Cardiac muscle cell (in vitro differentiated cells and primary cell): ENCODE measurements at regions not wholly inside any gene's neighbourhood (a gene's known extent, or its start where the extent isn't known, plus 50 kb on each side); places are given as distances from the start of the nearest gene placed in this dataset.

Experiments used
- DNase-seq, 2 donors: peaks; one replicate each; pipeline versions ENCODE4 v3.0.0 to v3.0.0-alpha.2; 2010 to 2017; ENCODE audit warnings: low read depth in 1 of 2, low spot score in 1 of 2
- H3K27ac ChIP-seq: fragments of 200-600 bp; sonication (generic); 2 replicates; pipeline ENCODE4 v1.5.1; 2016
- H3K27me3 ChIP-seq: fragments of 200-600 bp; sonication (generic); 2 replicates; pipeline ENCODE4 v1.6.0; 2016; ENCODE audit warnings: control low read depth
- H3K36me3 ChIP-seq: fragments of 200-600 bp; sonication (generic); 2 replicates; pipeline ENCODE4 v1.5.1; 2016; ENCODE audit warnings: control low read depth
- H3K4me1 ChIP-seq: fragments of 200-600 bp; sonication (generic); 2 replicates; pipeline ENCODE4 v1.8.1; 2017; ENCODE audit warnings: low read depth, mild to moderate bottlenecking, mixed run types
- H3K4me3 ChIP-seq: fragments of 200-600 bp; sonication (generic); 2 replicates; pipeline ENCODE4 v1.5.1; 2016; ENCODE audit warnings: mild to moderate bottlenecking
- H3K9me3 ChIP-seq: fragments of 200-600 bp; sonication (generic); 2 replicates; pipeline ENCODE4 v1.5.1; 2017; ENCODE audit warnings: low read depth, mild to moderate bottlenecking, control low read depth
- TF ChIP-seq, protein P1 (sequence below): IDR thresholded peaks from 2 replicates; pipeline ENCODE4 v1.5.1; 2012; ENCODE audit warnings: low read depth, mild to moderate bottlenecking, low read length

DNA sequence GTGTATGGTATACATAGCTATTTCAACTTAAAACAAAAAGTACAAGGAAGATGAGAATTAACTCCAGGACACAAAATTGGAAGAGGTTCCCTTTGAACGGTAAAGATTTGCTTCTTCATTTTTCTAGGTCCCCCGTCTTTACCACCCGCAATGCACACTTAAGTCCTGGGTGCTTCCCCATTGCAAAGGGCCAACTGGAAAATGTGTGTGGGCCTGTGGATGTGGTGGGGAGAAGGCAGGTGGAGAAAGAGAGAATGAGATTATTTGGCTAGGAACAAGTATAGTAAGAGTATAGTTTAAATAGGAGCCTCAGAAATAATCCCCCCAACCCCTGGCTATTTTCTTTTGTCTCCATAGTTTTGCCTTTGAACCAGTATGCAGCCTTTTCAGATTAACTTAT is 115.4 kb downstream of the HLX start:
- Histone ChIP-seq H3K4me1 (no peaks in the 10 kb centered on the region), H3K9me3 (no peaks in the 10 kb centered on the region), H3K27ac (no peak overlapping the region), H3K36me3 (no peaks in the 10 kb centered on the region), H3K27me3 (peaks cover 24% of the 10 kb centered on the region), H3K4me3 (no peak overlapping the region)
- TF ChIP-seq, protein P1, sequence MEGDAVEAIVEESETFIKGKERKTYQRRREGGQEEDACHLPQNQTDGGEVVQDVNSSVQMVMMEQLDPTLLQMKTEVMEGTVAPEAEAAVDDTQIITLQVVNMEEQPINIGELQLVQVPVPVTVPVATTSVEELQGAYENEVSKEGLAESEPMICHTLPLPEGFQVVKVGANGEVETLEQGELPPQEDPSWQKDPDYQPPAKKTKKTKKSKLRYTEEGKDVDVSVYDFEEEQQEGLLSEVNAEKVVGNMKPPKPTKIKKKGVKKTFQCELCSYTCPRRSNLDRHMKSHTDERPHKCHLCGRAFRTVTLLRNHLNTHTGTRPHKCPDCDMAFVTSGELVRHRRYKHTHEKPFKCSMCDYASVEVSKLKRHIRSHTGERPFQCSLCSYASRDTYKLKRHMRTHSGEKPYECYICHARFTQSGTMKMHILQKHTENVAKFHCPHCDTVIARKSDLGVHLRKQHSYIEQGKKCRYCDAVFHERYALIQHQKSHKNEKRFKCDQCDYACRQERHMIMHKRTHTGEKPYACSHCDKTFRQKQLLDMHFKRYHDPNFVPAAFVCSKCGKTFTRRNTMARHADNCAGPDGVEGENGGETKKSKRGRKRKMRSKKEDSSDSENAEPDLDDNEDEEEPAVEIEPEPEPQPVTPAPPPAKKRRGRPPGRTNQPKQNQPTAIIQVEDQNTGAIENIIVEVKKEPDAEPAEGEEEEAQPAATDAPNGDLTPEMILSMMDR, result no peak
- no peak for DNase-seq

DNA sequence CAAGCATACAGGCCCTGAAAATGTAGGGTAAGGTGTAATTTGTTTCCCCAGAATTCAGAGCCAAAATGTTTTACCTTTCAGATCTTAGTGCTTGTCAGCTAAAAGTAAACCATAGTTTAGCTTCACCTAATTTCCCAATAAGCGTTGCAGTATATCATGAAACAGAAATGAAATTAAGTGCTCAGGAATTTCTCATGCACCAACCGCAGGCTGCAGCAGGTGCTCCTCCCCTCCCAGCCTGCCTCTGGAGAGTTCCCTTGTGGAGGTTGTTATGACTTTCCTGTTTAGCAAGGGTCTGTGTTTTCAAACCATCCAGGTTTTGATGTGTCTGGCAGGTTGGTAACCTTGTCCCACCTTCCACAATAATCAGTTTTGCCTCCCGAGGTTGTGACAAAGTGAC is 118.5 kb downstream of the HLX start:
- H3K27ac ChIP-seq, result no peak overlapping the region
- no peaks in the 10 kb centered on the region for H3K36me3 ChIP-seq
- TF ChIP-seq, protein P1, result no peak
- peaks cover 13% of the 10 kb centered on the region for H3K27me3 ChIP-seq
- no peaks in the 10 kb centered on the region for H3K4me1 ChIP-seq
- no peak for DNase-seq
- no peak overlapping the region for H3K4me3 ChIP-seq
- H3K9me3 ChIP-seq, result no peaks in the 10 kb centered on the region

- Histone ChIP-seq H3K27me3 (peaks cover 7% of the 10 kb centered on the region), H3K4me1 (no peaks in the 10 kb centered on the region), H3K36me3 (no peaks in the 10 kb centered on the region), H3K4me3 (no peak overlapping the region), H3K9me3 (no peaks in the 10 kb centered on the region), H3K27ac (no peak overlapping the region)
- TF ChIP-seq, protein P1, result no peak
- peak in 1 of 2 donors; percentile 40 for DNase-seq
Observed at GRCh38 chr1:220999872-221000863, 120.9 kb downstream of the HLX start.

DNA sequence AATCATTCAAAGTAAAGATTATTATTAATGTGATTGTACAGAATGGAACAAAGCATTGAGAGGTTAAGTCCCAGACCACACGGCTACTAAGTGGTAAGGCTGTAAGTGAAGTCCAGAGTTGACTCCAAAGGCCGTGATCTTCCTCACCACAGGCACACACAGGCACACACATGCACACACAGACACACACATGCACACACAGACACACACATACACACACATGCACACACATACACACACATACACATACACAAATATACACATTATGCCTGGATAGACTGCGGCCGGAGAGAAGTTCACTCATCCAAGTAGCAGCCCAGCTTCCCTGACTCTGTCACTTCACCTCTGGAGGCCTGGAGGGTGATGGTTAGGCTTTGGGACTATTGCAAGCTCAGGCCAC is 121.9 kb downstream of the HLX start:
- Histone ChIP-seq H3K27me3 (peaks cover 7% of the 10 kb centered on the region), H3K27ac (no peak overlapping the region), H3K9me3 (no peaks in the 10 kb centered on the region), H3K4me1 (no peaks in the 10 kb centered on the region), H3K4me3 (no peak overlapping the region), H3K36me3 (no peaks in the 10 kb centered on the region)
- TF ChIP-seq, protein P1, result no peak
- no peak for DNase-seq

DNA sequence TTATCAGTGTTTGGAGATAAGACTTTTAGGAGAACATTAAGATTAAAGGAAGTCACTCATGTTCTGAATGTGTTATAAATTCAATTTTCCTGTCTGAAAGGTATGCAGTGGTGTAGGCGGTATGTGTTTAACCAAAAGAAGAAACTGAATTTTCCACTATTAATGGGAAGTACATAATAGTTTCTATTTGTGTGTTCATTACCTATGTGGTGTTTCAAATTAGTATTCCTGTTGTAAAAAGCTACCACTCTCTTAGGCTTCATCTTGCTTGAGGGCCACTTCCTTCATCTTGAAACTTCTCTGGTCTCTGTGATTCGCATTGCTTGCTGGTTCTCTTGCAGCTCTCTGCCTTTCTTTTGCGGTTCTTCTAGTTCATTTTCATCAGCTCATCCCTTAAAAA is 123.4 kb downstream of the HLX start:
- no peak overlapping the region for H3K27ac ChIP-seq
- no peaks in the 10 kb centered on the region for H3K9me3 ChIP-seq
- H3K27me3 ChIP-seq, result peaks cover 7% of the 10 kb centered on the region
- DNase-seq, result no peak
- H3K4me1 ChIP-seq, result no peaks in the 10 kb centered on the region
- no peaks in the 10 kb centered on the region for H3K36me3 ChIP-seq
- TF ChIP-seq, protein P1, result no peak
- no peak overlapping the region for H3K4me3 ChIP-seq
